ENCODE measurements at regions not wholly inside any gene's neighbourhood (a gene's known extent, or its start where the extent isn't known, plus 50 kb on each side); places are given as distances from the start of the nearest gene placed in this dataset.
A peak's percentile ranks its signal among the peaks of the same experiment; 100 is the strongest.

DNA sequence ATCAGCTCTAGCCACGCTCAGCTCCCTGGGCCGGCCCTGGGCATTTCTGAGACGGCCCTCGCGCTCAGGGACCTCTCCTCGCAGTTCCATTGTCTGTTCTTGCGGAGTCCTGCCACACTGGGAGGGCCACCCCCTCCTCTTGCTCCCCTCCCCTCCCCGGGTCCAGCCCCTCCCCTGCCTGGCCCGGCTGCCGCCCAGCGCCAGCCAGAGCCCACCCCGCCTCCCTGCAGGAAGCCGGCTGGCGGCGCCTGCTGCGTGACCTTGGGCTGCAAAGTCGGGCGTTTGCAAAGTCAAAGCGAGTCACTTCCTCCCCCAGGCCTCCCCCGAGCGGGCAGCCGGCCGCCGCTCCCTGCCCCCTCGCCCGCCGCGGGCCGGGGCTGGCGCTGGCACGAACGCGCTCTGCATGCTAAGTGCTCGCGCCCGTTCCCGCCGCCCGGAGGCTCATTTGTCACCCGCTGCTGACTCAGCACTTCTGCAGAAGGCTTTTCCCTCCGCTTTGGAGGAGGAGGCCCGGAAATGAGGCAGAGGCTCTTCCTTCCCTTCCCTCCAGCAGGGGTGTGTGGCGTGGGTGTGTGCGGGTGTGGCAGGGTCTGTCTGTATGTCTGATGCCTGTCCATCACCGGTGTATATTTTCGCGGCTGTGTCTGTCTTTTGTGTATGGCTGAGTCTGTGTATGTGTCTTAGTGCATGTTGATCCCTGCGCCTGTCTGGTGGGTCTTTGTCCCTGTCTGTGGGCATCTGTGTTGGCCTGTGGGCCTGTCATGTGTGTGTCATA is 72.0 kb downstream of the IRF2BPL start:
- peak; percentile 81 for DNase-seq (ENCODE audit: low spot score)
- no peaks in the 10 kb centered on the region for H3K36me3 ChIP-seq (ENCODE audit: control insufficient read depth in 4 of 4, insufficient read depth in 3 of 4, low read depth in 1 of 4, low read length in 3 of 4)
- WGBS = 3% methylated on average over 48 of the region's 48 CpGs
- TF ChIP-seq, protein P1, sequence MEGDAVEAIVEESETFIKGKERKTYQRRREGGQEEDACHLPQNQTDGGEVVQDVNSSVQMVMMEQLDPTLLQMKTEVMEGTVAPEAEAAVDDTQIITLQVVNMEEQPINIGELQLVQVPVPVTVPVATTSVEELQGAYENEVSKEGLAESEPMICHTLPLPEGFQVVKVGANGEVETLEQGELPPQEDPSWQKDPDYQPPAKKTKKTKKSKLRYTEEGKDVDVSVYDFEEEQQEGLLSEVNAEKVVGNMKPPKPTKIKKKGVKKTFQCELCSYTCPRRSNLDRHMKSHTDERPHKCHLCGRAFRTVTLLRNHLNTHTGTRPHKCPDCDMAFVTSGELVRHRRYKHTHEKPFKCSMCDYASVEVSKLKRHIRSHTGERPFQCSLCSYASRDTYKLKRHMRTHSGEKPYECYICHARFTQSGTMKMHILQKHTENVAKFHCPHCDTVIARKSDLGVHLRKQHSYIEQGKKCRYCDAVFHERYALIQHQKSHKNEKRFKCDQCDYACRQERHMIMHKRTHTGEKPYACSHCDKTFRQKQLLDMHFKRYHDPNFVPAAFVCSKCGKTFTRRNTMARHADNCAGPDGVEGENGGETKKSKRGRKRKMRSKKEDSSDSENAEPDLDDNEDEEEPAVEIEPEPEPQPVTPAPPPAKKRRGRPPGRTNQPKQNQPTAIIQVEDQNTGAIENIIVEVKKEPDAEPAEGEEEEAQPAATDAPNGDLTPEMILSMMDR (IDR thresholded peaks at IDR 0.05; ENCODE audit: low read depth, low read length, missing input control) = peak; percentile 24
- peak in 1 of 2 donors; percentile 4 for TF ChIP-seq JUND (IDR thresholded peaks at IDR 0.05)
- peak; percentile 40 to 45 for TF ChIP-seq EGR1 (IDR thresholded peaks at IDR 0.05; ENCODE audit: low read depth in 2 of 2)
- peak in 1 of 2 donors; percentile 69 for TF ChIP-seq GABPA (IDR thresholded peaks at IDR 0.05 in 1 of 2, conservative IDR thresholded peaks at IDR 0.05 in 1 of 2)
- no peak for TF ChIP-seq FOXA2 (IDR thresholded peaks at IDR 0.05)
- TF ChIP-seq RAD21 (IDR thresholded peaks at IDR 0.05) = peak; percentile 46 to 68
- TF ChIP-seq, protein P2, sequence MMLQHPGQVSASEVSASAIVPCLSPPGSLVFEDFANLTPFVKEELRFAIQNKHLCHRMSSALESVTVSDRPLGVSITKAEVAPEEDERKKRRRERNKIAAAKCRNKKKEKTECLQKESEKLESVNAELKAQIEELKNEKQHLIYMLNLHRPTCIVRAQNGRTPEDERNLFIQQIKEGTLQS (IDR thresholded peaks at IDR 0.05) = no peak
- H3K9me3 ChIP-seq (ENCODE audit: control insufficient read depth in 4 of 4, low read length in 3 of 4) = no peaks in the 10 kb centered on the region
- H3K27ac ChIP-seq (ENCODE audit: low read depth in 1 of 2, low read length in 2 of 2) = peak overlapping the region; percentile 92 to 93
- H3K4me1 ChIP-seq (ENCODE audit: control insufficient read depth in 4 of 4, insufficient read depth in 4 of 4, low read length in 3 of 4) = peaks cover 4 to 35% (median 20%) of the 10 kb centered on the region in 4 donors
- H3K9ac ChIP-seq (ENCODE audit: low read depth in 1 of 2, low read length in 2 of 2) = peak overlapping the region; percentile 20 to 51
- peak overlapping the region in 2 of 3 donors; percentile 15 to 48 for H3K4me3 ChIP-seq (ENCODE audit: low read depth in 1 of 3, low read length in 3 of 3)
- no peaks in the 10 kb centered on the region for H3K27me3 ChIP-seq (ENCODE audit: control insufficient read depth in 4 of 4, insufficient read depth in 4 of 4, low read length in 3 of 4)

DNA sequence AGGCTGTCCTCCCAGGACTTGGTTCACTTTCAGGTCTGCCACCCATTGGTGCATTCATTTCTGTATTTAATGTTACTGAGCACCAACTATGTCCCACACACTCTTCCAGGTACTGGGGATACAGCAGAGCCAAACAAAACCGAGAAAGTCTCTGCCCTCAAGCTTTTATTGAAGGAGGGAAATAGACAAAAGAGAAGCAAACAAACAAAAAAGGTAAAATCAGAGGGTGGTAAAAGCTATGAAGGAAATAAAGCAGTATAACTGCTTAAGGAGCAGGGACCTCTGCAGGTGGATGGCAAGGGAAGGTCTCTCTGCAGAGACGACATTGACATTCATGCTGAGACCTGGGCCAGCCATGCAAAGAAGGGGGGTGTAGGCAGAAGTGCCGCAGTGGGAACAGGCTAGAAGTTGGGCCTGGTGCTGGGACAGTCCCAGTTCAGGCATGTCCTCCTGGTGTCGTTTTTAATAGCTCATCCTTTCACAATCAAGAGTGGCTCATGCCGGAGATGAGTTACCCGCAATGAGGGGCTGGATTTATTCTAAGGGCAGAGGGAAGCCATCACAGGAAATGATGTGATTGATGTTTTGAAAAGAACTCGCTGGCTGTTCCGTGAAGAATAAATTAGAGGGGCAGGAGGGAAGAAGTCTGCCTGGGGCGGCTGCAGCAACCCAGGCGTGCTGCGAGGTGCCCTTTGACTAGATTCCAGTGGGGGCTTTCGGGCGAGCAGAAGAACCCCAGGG is 72.8 kb downstream of the IRF2BPL start:
- Histone ChIP-seq H3K9me3 (ENCODE audit: control insufficient read depth in 4 of 4, low read length in 3 of 4) (no peaks in the 10 kb centered on the region), H3K27me3 (ENCODE audit: control insufficient read depth in 4 of 4, insufficient read depth in 4 of 4, low read length in 3 of 4) (no peaks in the 10 kb centered on the region), H3K4me3 (ENCODE audit: low read depth in 1 of 3, low read length in 3 of 3) (peak overlapping the region in 1 of 3 donors; percentile 48), H3K4me1 (ENCODE audit: control insufficient read depth in 4 of 4, insufficient read depth in 4 of 4, low read length in 3 of 4) (peaks cover 3 to 32% (median 18%) of the 10 kb centered on the region in 4 donors), H3K27ac (ENCODE audit: low read depth in 1 of 2, low read length in 2 of 2) (peak overlapping the region; percentile 92 to 93), H3K9ac (ENCODE audit: low read depth in 1 of 2, low read length in 2 of 2) (peak overlapping the region; percentile 20 to 21), H3K36me3 (ENCODE audit: control insufficient read depth in 4 of 4, insufficient read depth in 3 of 4, low read depth in 1 of 4, low read length in 3 of 4) (no peaks in the 10 kb centered on the region)
- DNase-seq (ENCODE audit: low spot score) = no peak
- 20% methylated on average over 13 of the region's 13 CpGs for WGBS
- TF ChIP-seq HNF4A (conservative IDR thresholded peaks at IDR 0.05) = no peak
- TF ChIP-seq YY1 (IDR thresholded peaks at IDR 0.05) = peak; percentile 72

DNA sequence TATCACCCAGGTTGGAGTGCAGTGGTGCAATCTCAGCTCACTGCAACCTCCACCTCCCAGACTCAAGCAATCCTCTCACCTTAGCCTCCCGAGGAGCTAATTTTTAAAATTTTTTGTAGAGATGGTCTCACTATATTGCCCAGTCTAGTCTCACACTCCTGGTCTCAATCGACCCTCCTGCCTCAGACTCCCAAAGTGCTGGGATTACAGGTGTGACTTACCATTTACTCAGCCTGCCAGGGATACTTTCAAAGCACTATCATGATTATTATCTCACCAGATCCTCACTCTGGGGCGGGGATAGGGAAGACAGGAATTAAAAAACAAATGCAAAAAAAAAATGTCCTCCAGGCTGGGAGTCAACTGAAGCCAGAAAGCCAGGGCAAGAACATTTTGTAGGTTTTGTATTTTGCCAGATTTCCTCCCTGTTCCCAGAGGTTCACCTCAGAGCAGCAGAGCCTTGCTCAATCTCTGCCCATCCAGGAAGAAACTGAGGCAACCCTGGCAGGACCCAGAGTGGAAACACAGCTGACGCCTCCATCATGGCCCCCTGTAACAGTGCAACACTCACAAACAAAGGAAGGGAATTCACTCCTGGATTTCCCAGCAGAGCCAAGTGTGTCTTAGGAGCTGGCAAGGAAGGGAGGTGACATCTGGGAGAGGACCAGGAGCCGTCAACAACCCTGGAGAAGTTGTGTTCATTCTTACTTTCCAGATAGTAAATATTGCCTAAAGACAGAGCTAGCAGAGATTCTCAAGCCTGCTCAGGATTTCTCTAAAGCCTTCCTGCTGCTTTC is 73.9 kb downstream of the IRF2BPL start:
- H3K4me3 ChIP-seq (ENCODE audit: low read depth in 1 of 3, low read length in 3 of 3) = no peak overlapping the region
- H3K36me3 ChIP-seq (ENCODE audit: control insufficient read depth in 4 of 4, insufficient read depth in 3 of 4, low read depth in 1 of 4, low read length in 3 of 4) = no peaks in the 10 kb centered on the region
- no peak for DNase-seq (ENCODE audit: low spot score)
- 81% methylated on average over 5 of the region's 5 CpGs for WGBS
- H3K4me1 ChIP-seq (ENCODE audit: control insufficient read depth in 4 of 4, insufficient read depth in 4 of 4, low read length in 3 of 4) = peaks cover 3 to 41% (median 23%) of the 10 kb centered on the region in 4 donors
- H3K9me3 ChIP-seq (ENCODE audit: control insufficient read depth in 4 of 4, low read length in 3 of 4) = no peaks in the 10 kb centered on the region
- no peak for TF ChIP-seq RXRA (IDR thresholded peaks at IDR 0.05)
- no peak for TF ChIP-seq NR2F2 (IDR thresholded peaks at IDR 0.05)
- no peak for TF ChIP-seq RAD21 (IDR thresholded peaks at IDR 0.05)
- no peak for TF ChIP-seq SP1 (IDR thresholded peaks at IDR 0.05)
- no peak for TF ChIP-seq TAF1 (conservative IDR thresholded peaks at IDR 0.05)
- TF ChIP-seq HNF4G (IDR thresholded peaks at IDR 0.05) = no peak
- peak overlapping the region; percentile 92 to 93 for H3K27ac ChIP-seq (ENCODE audit: low read depth in 1 of 2, low read length in 2 of 2)
- peak overlapping the region in 1 of 2 donors; percentile 48 for H3K9ac ChIP-seq (ENCODE audit: low read depth in 1 of 2, low read length in 2 of 2)
- no peaks in the 10 kb centered on the region for H3K27me3 ChIP-seq (ENCODE audit: control insufficient read depth in 4 of 4, insufficient read depth in 4 of 4, low read length in 3 of 4)
